Liver (tissue), 8 donors: ENCODE measurements at regions not wholly inside any gene's neighbourhood (a gene's known extent, or its start where the extent isn't known, plus 50 kb on each side); places are given as distances from the start of the nearest gene placed in this dataset.

Experiments
- DNase-seq: peaks from one replicate; pipeline ENCODE4 v3.0.0-alpha.2; 2017; ENCODE audit warnings: low spot score
- H3K27ac ChIP-seq, 2 donors: one replicate each; pipeline ENCODE4 v1.7.0; 2013; ENCODE audit warnings: inconsistent platforms in 2 of 2, low read length in 2 of 2, control low read depth in 1 of 2, low read depth in 1 of 2, mild to moderate bottlenecking in 1 of 2
- H3K27me3 ChIP-seq, 4 donors: one replicate each; pipeline versions ENCODE4 v1.6.1 to v1.7.0; 2013; ENCODE audit warnings: low read length in 3 of 4, inconsistent platforms in 1 of 4, mild to moderate bottlenecking in 1 of 4, moderate library complexity in 1 of 4; ENCODE audit not compliant: control insufficient read depth in 4 of 4, insufficient read depth in 4 of 4
- H3K36me3 ChIP-seq, 4 donors: one replicate each; pipeline versions ENCODE4 v1.6.1 to v1.7.0; 2013; ENCODE audit warnings: low read length in 3 of 4, mild to moderate bottlenecking in 3 of 4, low read depth in 1 of 4, moderate library complexity in 1 of 4; ENCODE audit not compliant: control insufficient read depth in 4 of 4, insufficient read depth in 3 of 4
- H3K4me1 ChIP-seq, 4 donors: one replicate each; pipeline versions ENCODE4 v1.6.1 to v1.7.0; 2013; ENCODE audit warnings: low read length in 3 of 4, mild to moderate bottlenecking in 3 of 4, moderate library complexity in 1 of 4; ENCODE audit not compliant: control insufficient read depth in 4 of 4, insufficient read depth in 4 of 4
- H3K4me3 ChIP-seq, 3 donors: one replicate each; pipeline versions ENCODE4 v1.6.1 to v1.7.0; 2013; ENCODE audit warnings: low read length in 3 of 3, control low read depth in 1 of 3, low read depth in 1 of 3, mild to moderate bottlenecking in 1 of 3
- H3K9ac ChIP-seq, 2 donors: one replicate each; pipeline ENCODE4 v1.7.0; 2013; ENCODE audit warnings: low read length in 2 of 2, mild to moderate bottlenecking in 2 of 2, moderate library complexity in 2 of 2, control low read depth in 1 of 2, low read depth in 1 of 2
- H3K9me3 ChIP-seq, 4 donors: one replicate each; pipeline versions ENCODE4 v1.6.1 to v1.7.0; 2013; ENCODE audit warnings: low read length in 3 of 4; ENCODE audit not compliant: control insufficient read depth in 4 of 4
- CTCF ChIP-seq: fragments of 150-350 bp; IDR thresholded peaks from 2 replicates; pipeline ENCODE4 v1.5.1; 2017; ENCODE audit warnings: improper control_type of control experiment, low read depth, low read length; ENCODE audit not compliant: missing input control
- EGR1 ChIP-seq, 2 donors: IDR thresholded peaks; 2 replicates each; pipeline ENCODE4 v1.6.1; 2016 to 2018; ENCODE audit warnings: antibody characterized with exemption in 2 of 2, low read depth in 2 of 2
- FOXA1 ChIP-seq: IDR thresholded peaks from 2 replicates; pipeline ENCODE4 v1.6.1; 2016; ENCODE audit warnings: antibody characterized with exemption
- FOXA2 ChIP-seq: IDR thresholded peaks from 2 replicates; pipeline ENCODE4 v1.6.1; 2016; ENCODE audit warnings: antibody characterized with exemption
- GABPA ChIP-seq, 2 donors: IDR thresholded peaks in 1 of 2; conservative IDR thresholded peaks in 1 of 2; 2 replicates each; pipeline ENCODE4 v1.6.1; 2016; ENCODE audit warnings: antibody characterized with exemption in 2 of 2, mild to moderate bottlenecking in 1 of 2, moderate library complexity in 1 of 2
- HNF4A ChIP-seq, 2 donors: conservative IDR thresholded peaks; 2 replicates each; pipeline ENCODE4 v1.6.1; 2016; ENCODE audit warnings: antibody characterized with exemption in 2 of 2, mild to moderate bottlenecking in 2 of 2
- HNF4G ChIP-seq: IDR thresholded peaks from 2 replicates; pipeline ENCODE4 v1.6.1; 2016; ENCODE audit warnings: antibody characterized with exemption
- JUND ChIP-seq, 2 donors: IDR thresholded peaks; 2 replicates each; pipeline ENCODE4 v1.6.1; 2016; ENCODE audit warnings: antibody characterized with exemption in 2 of 2
- MAX ChIP-seq: IDR thresholded peaks from 2 replicates; pipeline ENCODE4 v1.6.1; 2016; ENCODE audit warnings: antibody characterized with exemption
- NR2F2 ChIP-seq: IDR thresholded peaks from 2 replicates; pipeline ENCODE4 v1.6.1; 2016; ENCODE audit warnings: antibody characterized with exemption
- RAD21 ChIP-seq, 2 donors: IDR thresholded peaks; 2 replicates each; pipeline ENCODE4 v1.6.1; 2016; ENCODE audit warnings: antibody characterized with exemption in 2 of 2, mild to moderate bottlenecking in 2 of 2
- REST ChIP-seq: IDR thresholded peaks from 2 replicates; pipeline ENCODE4 v1.6.1; 2016; ENCODE audit warnings: antibody characterized with exemption, mild to moderate bottlenecking
- RXRA ChIP-seq, 2 donors: IDR thresholded peaks; 2 replicates each; pipeline ENCODE4 v1.6.1; 2017 to 2018; ENCODE audit warnings: antibody characterized with exemption in 2 of 2, mild to moderate bottlenecking in 1 of 2
- TAF1 ChIP-seq: conservative IDR thresholded peaks from 2 replicates; pipeline ENCODE4 v1.6.1; 2016; ENCODE audit warnings: antibody characterized with exemption, mild to moderate bottlenecking
- YY1 ChIP-seq: IDR thresholded peaks from 2 replicates; pipeline ENCODE4 v1.6.1; 2016; ENCODE audit warnings: antibody characterized with exemption, mild to moderate bottlenecking
- ZBTB33 ChIP-seq: IDR thresholded peaks from 2 replicates; pipeline ENCODE4 v1.6.1; 2016; ENCODE audit warnings: antibody characterized with exemption
- WGBS: extraction: QIAGEN DNeasy Blood & Tissue Kit; methylation state at CpG from one replicate; pipeline ENCODE4 v1.1.7; 2013; 5-methylcytosine and 5-hydroxymethylcytosine counted together
- TF ChIP-seq, protein P1 (sequence below): IDR thresholded peaks from 2 replicates; pipeline ENCODE4 v1.6.1; 2016; ENCODE audit warnings: antibody characterized with exemption
- donor health status: healthy.
- donor health status: healthy.
- donor health status: healthy.
- donor health status: healthy.
- donor health status: healthy.

- no peak overlapping the region for H3K9ac ChIP-seq
- H3K9me3 ChIP-seq, result no peaks in the 10 kb centered on the region
- 100% methylated on average over 1 of the region's 1 CpG for WGBS
- no peaks in the 10 kb centered on the region for H3K4me1 ChIP-seq
- H3K36me3 ChIP-seq, result no peaks in the 10 kb centered on the region
- H3K27ac ChIP-seq, result no peak overlapping the region
- DNase-seq, result no peak
- H3K4me3 ChIP-seq, result no peak overlapping the region
- no peaks in the 10 kb centered on the region for H3K27me3 ChIP-seq
- TF ChIP-seq CTCF, result no peak
- TF ChIP-seq MAX, result no peak
- no peak for TF ChIP-seq REST
- TF ChIP-seq YY1, result no peak
- no peak for TF ChIP-seq GABPA (IDR thresholded peaks at IDR 0.05 in 1 of 2, conservative IDR thresholded peaks at IDR 0.05 in 1 of 2)
- no peak for TF ChIP-seq FOXA1
- no peak for TF ChIP-seq FOXA2
- no peak for TF ChIP-seq EGR1 (IDR thresholded peaks at IDR 0.05; ENCODE audit: low read depth in 2 of 2)
- TF ChIP-seq, protein P1, sequence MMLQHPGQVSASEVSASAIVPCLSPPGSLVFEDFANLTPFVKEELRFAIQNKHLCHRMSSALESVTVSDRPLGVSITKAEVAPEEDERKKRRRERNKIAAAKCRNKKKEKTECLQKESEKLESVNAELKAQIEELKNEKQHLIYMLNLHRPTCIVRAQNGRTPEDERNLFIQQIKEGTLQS, result no peak
- TF ChIP-seq ZBTB33, result no peak
- TF ChIP-seq TAF1, result no peak
- TF ChIP-seq JUND (IDR thresholded peaks at IDR 0.05), result no peak
- no peak for TF ChIP-seq HNF4A (conservative IDR thresholded peaks at IDR 0.05)
- TF ChIP-seq RXRA (IDR thresholded peaks at IDR 0.05), result no peak
- TF ChIP-seq HNF4G, result no peak
- TF ChIP-seq RAD21 (IDR thresholded peaks at IDR 0.05), result no peak
Observed at GRCh38 chr12:45596366-45596765, 133.1 kb upstream of the ARID2 start.

- no peak for TF ChIP-seq TAF1
- TF ChIP-seq FOXA2, result no peak
- no peak for TF ChIP-seq GABPA (IDR thresholded peaks at IDR 0.05 in 1 of 2, conservative IDR thresholded peaks at IDR 0.05 in 1 of 2)
- no peak for TF ChIP-seq RXRA (IDR thresholded peaks at IDR 0.05)
- TF ChIP-seq MAX, result no peak
- no peak for TF ChIP-seq HNF4G
- TF ChIP-seq HNF4A (conservative IDR thresholded peaks at IDR 0.05), result no peak
- no peak for TF ChIP-seq NR2F2
- no peak for TF ChIP-seq JUND (IDR thresholded peaks at IDR 0.05)
- TF ChIP-seq, protein P1, result no peak
- TF ChIP-seq CTCF, result no peak
- no peak for TF ChIP-seq EGR1 (IDR thresholded peaks at IDR 0.05; ENCODE audit: low read depth in 2 of 2)
- Histone ChIP-seq H3K27ac (no peak overlapping the region), H3K36me3 (no peaks in the 10 kb centered on the region), H3K4me1 (no peaks in the 10 kb centered on the region), H3K4me3 (no peak overlapping the region), H3K9ac (no peak overlapping the region), H3K9me3 (no peaks in the 10 kb centered on the region), H3K27me3 (no peaks in the 10 kb centered on the region)
- no peak for DNase-seq
- 47% methylated on average over 2 of the region's 2 CpGs for WGBS
Observed at GRCh38 chr12:45598336-45598735, 131.2 kb upstream of the ARID2 start.
